IPS DF 6.9 (cell line): ENCODE measurements at regions not wholly inside any gene's neighbourhood (a gene's known extent, or its start where the extent isn't known, plus 50 kb on each side); places are given as distances from the start of the nearest gene placed in this dataset.

Experiments used
- DNase-seq: peaks from one replicate; pipeline ENCODE4 v3.0.0-alpha.2; 2013; ENCODE audit warnings: low read depth, low spot score
- H3K27ac ChIP-seq: one replicate; pipeline ENCODE4 v1.5.1; 2013; ENCODE audit warnings: low read length, control low read depth
- H3K27me3 ChIP-seq: 2 replicates; pipeline ENCODE4 v1.6.1; 2013; ENCODE audit warnings: mild to moderate bottlenecking, low read length; ENCODE audit not compliant: control insufficient read depth, insufficient read depth
- H3K36me3 ChIP-seq: 2 replicates; pipeline ENCODE4 v1.6.1; 2013; ENCODE audit warnings: low read length; ENCODE audit not compliant: control insufficient read depth, insufficient read depth
- H3K4me1 ChIP-seq: 2 replicates; pipeline ENCODE4 v1.6.1; 2013; ENCODE audit warnings: low read length; ENCODE audit not compliant: control insufficient read depth, insufficient read depth
- H3K4me3 ChIP-seq: 2 replicates; pipeline ENCODE4 v1.5.1; 2013; ENCODE audit warnings: mild to moderate bottlenecking, low read length
- H3K9me3 ChIP-seq: 2 replicates; pipeline ENCODE4 v1.6.1; 2013; ENCODE audit warnings: low read length, inconsistent platforms; ENCODE audit not compliant: control insufficient read depth, insufficient read depth
- WGBS: extraction: QIAGEN DNeasy Blood & Tissue Kit; methylation state at CpG from one replicate; pipeline ENCODE4 v1.1.7; 2013; ENCODE audit warnings: mixed read lengths, missing lambda C conversion rate; ENCODE audit not compliant: insufficient read length, insufficient coverage; 5-methylcytosine and 5-hydroxymethylcytosine counted together

DNA sequence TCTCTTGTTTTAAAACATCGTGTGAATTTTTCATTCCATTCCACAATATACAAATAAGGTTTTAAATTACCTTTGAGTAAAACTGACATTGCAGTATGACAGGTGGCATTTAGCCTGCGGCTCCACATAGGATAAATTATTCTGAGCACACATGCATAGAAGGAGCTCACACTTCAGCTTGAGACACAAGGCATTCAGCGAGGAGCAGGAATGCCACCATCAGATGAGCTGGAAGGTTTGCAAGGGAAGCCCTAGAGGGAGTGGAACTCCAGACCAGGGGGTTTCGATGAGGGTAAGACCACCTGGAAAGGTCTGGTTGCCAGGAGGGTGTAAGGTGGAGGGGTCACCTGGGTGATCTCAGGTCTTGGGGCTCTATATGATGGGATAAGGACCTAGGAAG lies 259.0 kb upstream of the ADRA1B start:
- H3K36me3 ChIP-seq = no peaks in the 10 kb centered on the region
- H3K4me1 ChIP-seq = no peaks in the 10 kb centered on the region
- H3K27me3 ChIP-seq = no peaks in the 10 kb centered on the region
- no peaks in the 10 kb centered on the region for H3K9me3 ChIP-seq
- WGBS = no CpG with 5 or more reads among the region's 4 CpGs
- H3K4me3 ChIP-seq = no peak overlapping the region
- H3K27ac ChIP-seq = no peak overlapping the region
- DNase-seq = no peak

DNA sequence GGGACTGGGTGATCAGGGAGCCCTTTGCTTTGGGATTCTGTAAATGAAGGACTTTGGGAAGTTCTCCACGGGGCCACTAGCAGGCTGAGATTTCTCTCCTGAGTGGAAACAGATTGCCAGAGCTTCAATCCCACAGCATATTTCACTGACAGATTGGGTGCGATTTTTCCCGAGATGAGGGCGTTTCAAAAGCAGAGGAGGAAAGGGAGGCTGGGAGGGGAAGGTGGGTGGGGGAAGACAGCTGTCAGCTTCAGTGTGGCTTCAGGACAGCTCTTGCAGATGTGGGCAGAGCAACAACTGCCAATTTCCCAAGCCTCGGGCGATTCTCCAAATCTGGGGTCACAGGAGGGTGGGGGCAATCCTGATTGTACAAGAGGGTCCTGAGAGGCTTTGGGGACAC lies 258.5 kb upstream of the ADRA1B start:
- no peak overlapping the region for H3K4me3 ChIP-seq
- H3K27ac ChIP-seq = no peak overlapping the region
- no peaks in the 10 kb centered on the region for H3K4me1 ChIP-seq
- H3K9me3 ChIP-seq = no peaks in the 10 kb centered on the region
- no peaks in the 10 kb centered on the region for H3K27me3 ChIP-seq
- no peak for DNase-seq
- no CpG with 5 or more reads among the region's 6 CpGs for WGBS
- H3K36me3 ChIP-seq = no peaks in the 10 kb centered on the region

DNA sequence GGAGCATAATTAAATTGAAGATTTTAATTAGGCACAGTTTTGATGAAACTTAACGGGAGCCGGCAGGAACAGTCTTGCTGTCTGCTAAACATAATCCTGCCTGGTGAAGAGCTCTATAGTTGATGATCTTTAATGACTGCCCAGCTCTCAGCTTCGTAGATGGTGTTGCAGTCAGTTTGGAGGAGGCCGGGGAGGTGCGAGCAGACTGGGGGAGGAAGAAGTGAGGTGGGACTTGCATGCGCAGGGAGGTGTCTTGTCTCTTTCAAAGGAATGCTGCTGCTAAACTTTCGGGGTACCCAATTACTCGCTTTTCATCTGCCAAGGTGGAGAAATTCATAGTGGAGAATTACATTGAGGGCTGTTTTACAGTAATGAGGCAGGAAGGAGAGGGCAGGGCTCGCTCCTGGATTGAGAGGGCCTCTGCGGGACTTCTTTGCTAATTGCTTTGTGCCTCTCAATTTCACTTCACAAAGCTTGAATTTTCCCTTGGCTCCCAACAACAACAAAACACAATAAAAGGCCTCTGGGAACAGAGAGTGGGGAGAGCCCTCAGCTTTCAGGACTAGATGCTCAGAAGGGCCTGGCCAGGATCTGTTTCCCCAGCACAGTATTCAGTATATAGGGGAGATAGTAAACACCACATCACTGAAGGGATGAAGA lies 257.9 kb upstream of the ADRA1B start:
- no peaks in the 10 kb centered on the region for H3K36me3 ChIP-seq
- no CpG with 5 or more reads among the region's 10 CpGs for WGBS
- no peak overlapping the region for H3K4me3 ChIP-seq
- no peak overlapping the region for H3K27ac ChIP-seq
- no peak for DNase-seq
- no peaks in the 10 kb centered on the region for H3K4me1 ChIP-seq
- H3K27me3 ChIP-seq = no peaks in the 10 kb centered on the region
- no peaks in the 10 kb centered on the region for H3K9me3 ChIP-seq

DNA sequence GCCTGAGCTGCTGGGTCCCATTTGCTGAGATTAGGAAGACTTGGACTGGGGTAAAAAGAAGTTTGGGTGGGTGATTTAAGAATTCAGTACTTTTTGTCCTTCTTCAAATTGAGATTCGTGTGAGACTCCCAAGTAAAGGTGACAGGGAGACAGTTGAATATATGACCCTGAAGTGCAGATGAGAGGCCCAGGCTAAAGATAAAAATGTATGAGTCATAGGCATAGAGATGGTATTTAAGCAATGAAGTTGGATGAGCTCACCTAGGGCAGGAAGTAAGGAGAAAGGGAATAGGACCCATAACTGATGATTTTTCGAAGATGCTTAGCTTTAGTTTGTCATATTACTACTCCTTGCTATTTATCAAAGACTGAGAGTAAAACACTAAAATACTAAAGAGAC lies 255.9 kb upstream of the ADRA1B start:
- no peak overlapping the region for H3K4me3 ChIP-seq
- no CpG with 5 or more reads among the region's 2 CpGs for WGBS
- no peak overlapping the region for H3K27ac ChIP-seq
- no peaks in the 10 kb centered on the region for H3K36me3 ChIP-seq
- H3K9me3 ChIP-seq = no peaks in the 10 kb centered on the region
- DNase-seq = no peak
- H3K4me1 ChIP-seq = no peaks in the 10 kb centered on the region
- no peaks in the 10 kb centered on the region for H3K27me3 ChIP-seq

DNA sequence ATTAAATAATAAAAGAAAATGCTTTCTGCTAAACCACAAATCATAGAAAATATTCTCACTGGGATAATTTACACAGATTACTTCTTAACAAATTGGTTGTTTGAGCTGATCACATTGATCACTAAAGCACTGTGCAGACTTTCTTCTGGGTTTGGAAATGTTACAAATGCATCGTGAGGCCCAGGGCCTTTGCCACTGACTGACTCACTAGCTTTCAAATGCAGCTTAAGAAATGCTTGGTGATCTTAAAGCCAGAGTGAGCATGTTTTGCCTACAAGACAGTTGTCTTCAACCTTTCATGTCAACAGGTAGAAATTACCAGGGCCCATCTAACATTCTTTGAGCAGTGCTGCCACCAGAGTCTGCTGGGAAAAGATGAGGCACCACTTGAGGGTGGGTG lies 252.3 kb upstream of the ADRA1B start:
- Histone ChIP-seq H3K4me3 (no peak overlapping the region), H3K9me3 (no peaks in the 10 kb centered on the region), H3K4me1 (no peaks in the 10 kb centered on the region), H3K36me3 (no peaks in the 10 kb centered on the region), H3K27ac (no peak overlapping the region), H3K27me3 (no peaks in the 10 kb centered on the region)
- no CpG with 5 or more reads among the region's 1 CpG for WGBS
- no peak for DNase-seq

DNA sequence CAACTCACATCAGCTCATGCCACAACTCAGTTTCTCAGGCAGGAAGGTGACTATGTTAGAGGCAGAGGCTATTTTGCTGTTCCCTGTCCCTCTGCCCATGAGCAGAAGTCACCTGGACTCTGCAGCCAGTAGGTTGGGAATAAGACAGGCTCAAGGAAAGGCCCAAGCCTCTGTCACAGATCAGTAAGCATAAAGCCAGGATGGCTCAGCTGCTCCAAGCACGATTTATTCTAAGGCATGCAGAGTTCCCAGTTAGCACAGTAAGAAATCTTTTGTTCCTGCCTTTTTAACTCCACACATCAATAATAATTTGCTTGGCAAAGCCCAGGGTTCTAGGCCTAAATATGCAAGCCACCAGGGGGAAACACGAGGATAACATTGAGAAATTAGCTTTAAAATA lies 249.0 kb upstream of the ADRA1B start:
- H3K36me3 ChIP-seq = no peaks in the 10 kb centered on the region
- no peak overlapping the region for H3K4me3 ChIP-seq
- no CpG with 5 or more reads among the region's 2 CpGs for WGBS

DNA sequence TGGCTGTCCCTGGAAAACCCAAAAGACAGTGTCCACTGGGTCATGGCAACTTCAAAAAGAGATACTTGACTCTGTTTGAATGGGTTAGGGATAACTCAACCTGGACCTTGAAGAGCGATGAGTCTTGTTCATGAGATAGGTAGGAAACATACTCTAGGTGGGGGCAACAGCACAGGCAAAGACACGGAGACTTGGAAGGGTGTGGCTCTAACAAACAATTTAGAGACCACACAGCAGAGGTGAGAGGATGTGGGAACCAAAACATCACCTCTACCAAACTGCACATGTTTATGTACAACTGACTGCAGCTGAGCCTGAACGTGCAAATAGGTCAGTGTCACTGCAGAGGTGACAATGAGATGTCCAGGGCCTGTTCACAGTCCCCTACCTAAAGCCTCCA lies 247.7 kb upstream of the ADRA1B start:
- H3K4me3 ChIP-seq = no peak overlapping the region
- no peaks in the 10 kb centered on the region for H3K4me1 ChIP-seq
- WGBS = no CpG with 5 or more reads among the region's 3 CpGs
- H3K27me3 ChIP-seq = no peaks in the 10 kb centered on the region
- DNase-seq = no peak
- H3K9me3 ChIP-seq = no peaks in the 10 kb centered on the region; the same call in 1 of the 2 replicates
- H3K27ac ChIP-seq = no peak overlapping the region
- no peaks in the 10 kb centered on the region for H3K36me3 ChIP-seq

More for the DNA sequence above, 249.0 kb upstream of the ADRA1B start:
- H3K9me3 ChIP-seq = no peaks in the 10 kb centered on the region; the same call in 1 of the 2 replicates
- H3K27ac ChIP-seq = no peak overlapping the region
- H3K4me1 ChIP-seq = no peaks in the 10 kb centered on the region
- H3K27me3 ChIP-seq = no peaks in the 10 kb centered on the region
- no peak for DNase-seq

DNA sequence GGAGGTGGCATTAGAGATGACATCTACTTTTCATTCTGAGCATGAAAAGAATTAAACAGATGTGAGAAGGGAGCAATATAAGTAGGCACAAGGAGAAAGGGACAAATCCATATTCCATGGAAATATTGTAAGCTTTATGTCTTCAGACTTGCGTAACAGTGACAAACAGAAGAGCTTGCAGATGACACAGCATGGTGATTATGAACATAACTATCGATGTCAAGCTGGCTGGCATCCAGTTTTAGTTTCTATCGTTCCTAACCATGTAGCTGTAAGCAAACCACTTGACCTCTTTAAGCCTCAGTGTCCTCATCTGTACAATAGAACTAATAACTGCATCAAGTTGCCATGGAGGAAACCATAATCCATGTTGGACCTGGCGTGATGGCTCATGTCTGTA lies 246.7 kb upstream of the ADRA1B start:
- Histone ChIP-seq H3K27ac (no peak overlapping the region), H3K9me3 (no peaks in the 10 kb centered on the region; the same call in 1 of the 2 replicates), H3K4me1 (no peaks in the 10 kb centered on the region), H3K27me3 (no peaks in the 10 kb centered on the region), H3K4me3 (no peak overlapping the region), H3K36me3 (no peaks in the 10 kb centered on the region)
- DNase-seq = no peak
- WGBS = no CpG with 5 or more reads among the region's 4 CpGs

DNA sequence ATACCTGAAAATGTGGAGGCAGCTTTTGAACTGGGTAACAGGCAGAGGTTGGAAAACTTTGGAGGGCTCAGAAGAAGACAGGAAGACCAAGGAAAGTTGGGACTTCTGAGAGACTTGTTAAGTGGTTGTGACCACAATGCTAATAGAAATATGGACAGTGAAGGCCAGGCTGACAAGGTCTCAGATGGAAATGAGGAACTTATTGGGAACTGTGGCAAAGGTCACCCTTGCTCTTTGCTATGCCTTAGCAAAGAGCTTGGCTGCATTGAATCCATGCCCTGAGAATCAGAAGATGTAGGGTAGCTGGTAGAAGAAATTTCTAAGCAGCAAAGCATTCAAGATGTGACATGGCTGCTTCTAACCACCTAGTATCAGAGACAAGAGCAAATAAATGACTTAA lies 244.4 kb upstream of the ADRA1B start:
- Histone ChIP-seq H3K9me3 (no peaks in the 10 kb centered on the region; the same call in 1 of the 2 replicates), H3K27me3 (no peaks in the 10 kb centered on the region)
- no peak for DNase-seq

DNA sequence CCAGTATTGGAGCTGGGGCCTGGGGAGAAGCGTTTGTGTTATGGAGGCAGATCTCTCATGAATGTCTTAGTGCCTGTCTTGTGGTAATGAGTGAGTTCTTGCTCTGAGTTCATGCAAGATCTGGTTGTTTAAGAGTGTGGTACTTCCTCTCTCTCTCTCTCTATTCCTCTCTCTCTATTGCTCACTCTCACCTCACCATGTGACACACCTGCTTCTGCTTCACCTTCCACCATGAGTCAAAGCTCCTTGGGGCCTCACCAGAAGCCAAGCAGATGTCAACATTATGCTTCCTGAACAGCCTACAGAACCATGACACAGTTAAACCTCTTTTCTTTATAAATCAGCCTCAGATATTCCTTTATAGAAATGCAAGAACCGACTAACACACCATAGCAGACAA lies 242.7 kb upstream of the ADRA1B start:
- Histone ChIP-seq H3K36me3 (no peaks in the 10 kb centered on the region), H3K27me3 (no peaks in the 10 kb centered on the region), H3K9me3 (no peaks in the 10 kb centered on the region; the same call in 1 of the 2 replicates), H3K4me1 (no peaks in the 10 kb centered on the region), H3K27ac (no peak overlapping the region), H3K4me3 (no peak overlapping the region)
- no CpG with 5 or more reads among the region's 2 CpGs for WGBS
- DNase-seq = no peak

More for the DNA sequence above, 244.4 kb upstream of the ADRA1B start:
- H3K36me3 ChIP-seq = no peaks in the 10 kb centered on the region
- no peak overlapping the region for H3K4me3 ChIP-seq
- H3K4me1 ChIP-seq = no peaks in the 10 kb centered on the region
- no peak overlapping the region for H3K27ac ChIP-seq

DNA sequence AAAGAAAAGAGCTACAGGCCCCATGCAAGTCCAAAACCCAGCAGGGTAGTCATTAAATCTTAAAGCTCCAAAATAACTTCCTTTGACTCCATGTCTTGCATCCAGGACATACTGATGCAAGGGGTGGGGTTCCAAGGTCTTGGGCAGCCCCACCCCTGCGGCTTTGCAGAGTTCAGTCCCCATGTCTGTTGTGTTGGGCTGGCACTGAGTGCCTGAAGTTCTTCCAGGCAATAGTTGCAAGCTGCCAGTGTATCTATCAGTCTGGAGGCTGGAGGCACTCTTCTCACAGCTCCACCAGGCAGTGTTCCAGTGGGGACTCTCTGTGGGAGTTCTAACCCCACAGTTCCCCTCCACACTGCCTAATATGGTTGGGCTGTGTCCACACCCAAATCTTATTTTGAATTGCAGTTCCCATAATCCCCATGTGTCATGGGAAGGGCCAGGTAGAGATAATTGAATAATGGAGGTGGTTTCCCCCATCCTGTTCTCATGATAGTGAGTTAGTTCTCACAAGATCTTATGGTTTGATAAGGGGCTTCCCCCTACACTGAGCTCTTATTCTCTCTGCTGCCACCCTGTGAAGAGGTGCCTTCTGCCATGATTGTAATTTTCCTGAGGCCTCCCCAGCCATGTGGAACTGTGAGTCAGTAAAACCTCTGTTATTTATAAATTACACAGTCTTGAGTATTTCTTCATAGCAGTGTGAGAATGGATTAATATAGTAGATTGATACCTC lies 237.5 kb upstream of the ADRA1B start:
- Histone ChIP-seq H3K4me3 (no peak overlapping the region), H3K4me1 (no peaks in the 10 kb centered on the region), H3K27me3 (no peaks in the 10 kb centered on the region), H3K9me3 (peaks cover 2% of the 10 kb centered on the region; the same call in 1 of the 2 replicates), H3K36me3 (no peaks in the 10 kb centered on the region), H3K27ac (no peak overlapping the region)
- WGBS = no CpG with 5 or more reads among the region's 1 CpG
- DNase-seq = no peak
